HTR-8/SVneo (cell line): ENCODE measurements at regions not wholly inside any gene's neighbourhood (a gene's known extent, or its start where the extent isn't known, plus 50 kb on each side); places are given as distances from the start of the nearest gene placed in this dataset.
"Not testable (repeated sequence)": the region's sequence is repeated elsewhere in the genome, so short reads cannot be mapped to it uniquely, and the experiment has no call there.

Experiments
- DNase-seq: peaks from one replicate; pipeline ENCODE4 v3.0.0; 2011; ENCODE audit warnings: low spot score, mixed read lengths; ENCODE audit not compliant: insufficient read length
- FAIRE-seq: peaks from 2 replicates; lab custom pipeline; 2011; peaks lifted over from hg19 to GRCh38; lab: Jason Lieb, UNC

DNA sequence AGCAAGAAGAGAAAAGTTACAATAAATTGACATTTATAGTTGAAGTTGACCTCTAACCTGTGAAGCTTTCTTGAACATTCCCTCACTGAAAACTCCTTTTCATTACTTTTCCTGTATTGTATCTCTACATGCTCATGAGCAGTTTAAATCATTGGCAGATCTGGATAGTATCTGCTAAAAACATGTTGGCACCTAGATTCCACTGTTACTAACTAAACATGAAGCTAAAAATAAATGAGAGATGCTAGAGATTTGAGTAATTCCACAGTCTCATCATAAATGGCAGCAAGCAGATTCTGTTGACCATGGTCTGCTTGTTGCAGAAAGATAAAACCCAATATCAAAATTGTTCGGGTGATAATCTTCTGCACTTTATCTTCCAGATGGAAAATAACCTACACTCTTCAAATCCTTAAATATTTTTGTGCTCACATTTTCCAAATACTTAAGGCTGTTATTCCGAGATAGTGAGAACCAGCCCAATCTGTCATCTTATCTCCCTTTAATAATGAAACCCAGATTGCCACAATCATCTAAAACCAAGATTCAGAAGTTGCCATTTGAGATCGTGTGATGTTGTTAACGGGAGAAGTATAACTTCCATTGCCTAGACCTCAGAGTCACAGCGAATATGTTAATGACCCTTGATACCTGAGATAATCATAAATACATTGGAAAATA lies 171.0 kb upstream of the DAAM1 start:
- peak; percentile 91 for FAIRE-seq
- no peak for DNase-seq

DNA sequence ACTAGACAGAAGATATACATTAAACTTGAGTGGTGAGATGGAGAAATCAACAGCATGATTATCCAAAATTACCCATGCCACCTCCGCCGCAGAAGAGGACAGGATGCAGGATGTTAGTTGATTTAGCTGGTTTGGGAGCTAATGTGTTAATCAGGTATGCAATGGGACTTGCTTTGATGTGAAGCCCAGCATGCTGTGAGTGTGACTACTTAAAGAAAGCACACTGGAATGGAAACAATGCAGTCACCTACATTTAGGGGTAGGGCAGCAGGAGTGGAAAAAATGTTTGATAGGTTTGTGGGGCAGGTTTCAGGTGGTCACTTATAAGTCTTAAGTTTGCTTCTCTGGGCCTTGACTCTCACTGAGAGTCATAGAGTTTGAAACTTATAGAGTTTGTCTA lies 170.0 kb upstream of the DAAM1 start:
- DNase-seq (no peak), FAIRE-seq (peak; percentile 23)

DNA sequence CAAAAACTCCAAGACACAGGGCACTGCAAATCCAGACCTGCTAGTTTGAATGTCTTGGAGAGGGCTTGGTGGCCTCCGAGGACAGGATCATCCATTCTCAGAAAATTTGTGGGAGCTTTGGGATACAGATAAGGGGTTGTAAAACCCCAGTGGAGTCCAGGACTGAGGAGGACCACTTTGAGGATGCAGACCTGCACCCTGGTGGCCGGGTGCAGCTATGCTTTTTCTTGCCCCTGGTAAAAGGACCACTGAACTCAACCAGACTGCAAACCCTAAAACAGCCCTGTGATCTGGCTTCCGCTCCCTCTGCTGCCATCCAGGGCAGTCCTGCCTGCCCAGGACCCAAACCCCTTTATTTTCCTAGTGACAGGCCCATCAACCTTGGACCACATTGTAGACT lies 169.5 kb upstream of the DAAM1 start:
- DNase-seq (no peak), FAIRE-seq (no peak)

DNA sequence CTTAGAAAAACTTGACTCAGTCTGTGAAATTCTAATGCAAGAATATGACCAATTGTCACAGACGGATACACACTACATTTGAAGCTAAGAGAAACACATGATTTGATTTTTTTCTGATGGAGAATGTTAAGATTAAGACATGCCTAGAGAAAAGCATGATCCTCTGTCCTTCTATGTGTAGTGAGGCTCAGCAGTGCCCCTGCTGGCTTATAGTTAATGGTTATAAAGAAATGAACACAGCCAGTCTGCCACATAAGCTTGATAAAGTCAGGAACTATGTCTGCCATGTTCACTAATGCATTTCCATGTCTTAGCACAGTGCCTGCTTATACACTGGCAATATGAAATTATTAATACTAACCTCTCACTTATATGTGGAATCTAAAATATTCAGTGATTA lies 168.1 kb upstream of the DAAM1 start:
- FAIRE-seq (peak; percentile 98), DNase-seq (peak; percentile 53)

DNA sequence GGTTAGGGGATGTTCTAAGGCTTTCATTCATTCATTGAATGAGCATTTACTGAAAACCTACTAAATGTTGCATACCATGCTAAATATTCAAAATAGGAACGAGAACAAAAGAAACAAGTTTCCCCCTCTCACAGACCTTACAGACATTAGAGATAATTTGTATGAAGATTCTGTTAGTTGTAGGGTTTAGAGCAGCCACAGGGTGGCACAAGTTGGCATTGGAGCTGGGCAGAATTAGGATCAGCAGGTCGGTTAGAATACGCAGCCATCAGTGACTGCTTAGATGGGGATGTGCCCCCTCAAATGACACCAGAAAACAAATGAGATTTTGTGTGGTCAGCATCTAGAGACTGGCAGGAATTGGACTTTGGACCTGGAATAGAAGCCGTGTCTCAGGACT lies 166.3 kb upstream of the DAAM1 start:
- peak; percentile 96 for FAIRE-seq
- no peak for DNase-seq

DNA sequence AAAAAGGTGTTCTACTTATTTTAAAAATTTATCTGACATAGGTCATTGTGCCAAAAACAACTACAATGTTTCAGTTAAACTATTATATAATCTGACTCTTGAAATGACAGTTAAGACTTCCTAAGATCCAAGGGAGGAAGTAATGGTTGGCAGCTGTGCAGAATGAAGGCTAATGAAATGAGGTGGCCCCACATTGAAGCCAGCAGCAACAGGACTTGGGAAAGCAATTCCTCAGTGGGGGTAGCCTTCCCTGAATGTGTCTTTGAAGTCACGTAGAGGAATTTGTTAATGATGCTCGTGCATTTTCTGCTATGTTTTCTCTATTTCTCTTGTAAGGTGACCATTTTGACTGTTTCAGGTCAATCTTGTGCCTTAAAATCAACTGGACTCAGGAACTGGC lies 162.4 kb upstream of the DAAM1 start:
- FAIRE-seq (no peak), DNase-seq (no peak)

DNA sequence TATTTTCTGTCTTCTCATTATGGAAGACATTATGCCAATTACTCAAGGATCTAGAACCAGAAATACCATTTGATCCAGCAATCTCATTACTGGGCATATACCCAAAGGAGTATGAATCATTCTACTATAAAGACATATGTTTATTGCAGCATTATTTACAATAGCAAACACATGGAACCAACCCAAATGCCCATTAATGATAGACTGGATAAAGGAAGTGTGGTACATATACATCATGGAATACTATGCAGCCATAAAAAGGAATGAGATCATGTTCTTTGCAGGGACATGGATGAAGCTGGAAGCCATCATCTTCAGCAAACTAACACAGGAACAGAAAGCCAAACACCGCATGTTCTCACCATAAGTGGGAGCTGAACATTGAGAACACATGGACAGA lies 161.8 kb upstream of the DAAM1 start:
- not testable (repeated sequence) for DNase-seq
- peak; percentile 71 for FAIRE-seq

DNA sequence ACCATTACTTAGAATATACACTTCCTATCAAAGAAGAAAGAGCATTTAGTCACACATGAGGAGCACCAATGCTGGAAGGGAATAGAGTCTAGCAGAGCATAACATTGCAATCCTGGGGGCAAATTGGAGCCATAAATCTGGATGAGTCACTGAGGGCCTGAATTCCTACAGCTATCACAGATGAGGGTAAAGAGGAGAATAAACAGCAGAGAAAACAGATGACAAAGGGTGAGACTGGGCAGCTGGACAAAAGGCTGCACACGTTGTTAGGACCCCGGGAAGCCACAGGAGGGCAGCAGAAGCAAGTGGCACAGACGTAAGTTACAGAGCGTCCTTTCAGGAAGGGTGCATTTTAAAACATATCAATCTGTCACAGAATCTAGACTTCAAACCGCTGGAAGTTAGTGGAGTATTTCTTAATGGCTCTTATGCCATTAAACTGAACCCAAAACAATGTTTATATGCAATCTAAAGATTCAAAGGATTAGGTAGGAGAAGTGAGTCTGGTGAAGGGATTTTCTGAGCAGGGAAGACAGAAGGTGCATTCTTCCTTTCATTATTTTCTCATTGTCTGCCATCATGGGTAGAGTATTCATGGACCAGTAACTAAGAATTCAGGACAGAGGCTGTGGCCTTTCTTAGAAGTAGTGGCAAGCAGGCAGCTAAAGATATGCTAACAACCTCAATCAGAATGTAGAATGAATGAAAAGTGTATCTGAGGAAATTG lies 159.8 kb upstream of the DAAM1 start:
- FAIRE-seq, result peak; percentile 100
- DNase-seq, result peak; percentile 96

DNA sequence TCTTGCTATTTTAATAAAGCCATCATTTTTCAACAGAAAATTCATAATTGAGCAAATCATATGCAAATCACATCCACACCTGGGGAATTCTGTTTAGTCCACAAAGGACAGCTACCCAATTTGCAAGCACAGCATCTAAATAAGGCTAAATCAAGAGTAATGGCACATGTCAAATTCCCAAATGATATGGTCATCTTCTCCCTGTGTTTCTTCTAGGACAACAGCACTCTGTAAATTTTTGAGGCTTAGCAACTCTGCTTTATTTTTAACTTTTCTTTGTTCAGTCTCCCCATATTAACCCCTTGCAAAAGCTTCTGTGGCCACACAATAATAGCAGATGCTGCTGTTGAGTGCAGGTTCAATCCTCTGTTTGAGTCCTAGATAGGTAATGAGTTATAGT lies 155.6 kb upstream of the DAAM1 start:
- FAIRE-seq (peak; percentile 80), DNase-seq (no peak)

DNA sequence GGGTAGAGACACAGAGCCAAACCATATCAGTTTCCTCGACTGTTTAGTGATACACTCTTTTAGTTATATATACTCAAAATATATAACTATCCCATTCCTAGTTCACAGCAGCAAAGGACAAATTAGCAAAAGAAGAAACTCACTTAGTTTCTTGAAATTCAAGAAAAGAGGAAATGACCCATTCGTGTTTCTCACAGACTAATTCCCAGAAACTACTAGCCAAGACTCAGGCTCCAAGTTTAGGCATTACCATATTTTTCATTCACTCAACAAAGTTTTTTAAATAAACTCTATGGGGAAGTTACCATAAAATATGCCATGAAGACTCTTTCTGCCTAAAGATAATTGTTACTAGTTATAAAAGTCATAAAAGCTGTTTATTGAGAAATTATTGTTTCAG lies 152.3 kb upstream of the DAAM1 start:
- no peak for DNase-seq
- no peak for FAIRE-seq

DNA sequence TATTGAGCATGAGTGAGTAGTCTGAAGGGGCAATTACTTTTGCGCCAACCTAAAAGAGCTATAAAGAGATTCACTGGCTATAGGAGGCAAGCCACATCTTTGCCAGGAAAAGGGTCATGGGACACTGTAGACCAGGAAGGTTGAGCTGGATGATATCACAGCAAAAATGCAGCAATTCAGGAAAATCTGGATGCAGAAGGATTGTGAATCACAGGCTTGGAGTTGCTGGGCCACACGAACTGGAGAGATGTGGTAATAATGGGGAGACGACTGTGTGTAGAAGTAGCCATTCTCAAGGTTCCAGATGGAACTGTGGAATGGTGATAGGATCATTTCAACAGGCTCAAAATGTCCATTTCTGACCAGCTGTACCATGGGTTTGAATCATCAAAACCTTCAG lies 151.4 kb upstream of the DAAM1 start:
- DNase-seq, result no peak
- no peak for FAIRE-seq

DNA sequence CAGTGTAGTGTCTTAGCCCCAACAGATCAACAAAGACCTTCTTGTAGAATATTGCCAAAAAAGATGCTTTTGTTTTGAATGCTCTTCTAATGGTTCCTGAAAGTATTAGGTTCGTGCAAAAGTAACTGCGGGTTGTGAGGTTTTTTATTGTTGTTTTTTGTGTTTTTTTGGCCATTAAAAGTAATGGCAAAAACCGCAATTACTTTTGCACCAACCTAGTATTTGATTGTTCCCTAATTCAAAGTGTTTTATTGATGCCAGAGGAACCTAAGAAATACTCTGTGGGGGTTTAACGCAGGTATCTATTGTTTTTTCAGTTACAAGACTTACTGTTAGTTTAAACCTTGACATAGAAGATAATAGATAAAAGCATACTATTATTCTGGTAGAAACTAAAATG lies 150.8 kb upstream of the DAAM1 start:
- FAIRE-seq (no peak), DNase-seq (no peak)

DNA sequence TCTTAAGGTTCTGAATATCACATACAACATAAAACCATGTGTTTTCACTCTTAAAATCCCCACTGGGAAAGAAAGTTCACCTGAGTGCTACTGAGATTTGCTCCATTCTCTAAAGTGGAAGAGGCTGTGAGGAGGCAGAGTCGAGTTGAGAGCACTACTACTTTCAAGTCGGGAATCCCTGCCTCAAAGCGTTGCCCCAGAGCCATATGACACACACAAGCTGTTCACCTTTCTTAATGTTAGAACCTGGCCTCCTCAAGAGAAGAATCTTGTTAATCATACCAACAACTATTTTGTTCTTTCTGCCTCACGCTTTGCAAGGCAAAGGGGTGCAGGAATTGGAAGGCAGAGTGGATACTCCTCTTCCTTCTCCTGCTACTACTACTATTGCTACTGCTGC lies 149.7 kb upstream of the DAAM1 start:
- FAIRE-seq, result peak; percentile 93

DNA sequence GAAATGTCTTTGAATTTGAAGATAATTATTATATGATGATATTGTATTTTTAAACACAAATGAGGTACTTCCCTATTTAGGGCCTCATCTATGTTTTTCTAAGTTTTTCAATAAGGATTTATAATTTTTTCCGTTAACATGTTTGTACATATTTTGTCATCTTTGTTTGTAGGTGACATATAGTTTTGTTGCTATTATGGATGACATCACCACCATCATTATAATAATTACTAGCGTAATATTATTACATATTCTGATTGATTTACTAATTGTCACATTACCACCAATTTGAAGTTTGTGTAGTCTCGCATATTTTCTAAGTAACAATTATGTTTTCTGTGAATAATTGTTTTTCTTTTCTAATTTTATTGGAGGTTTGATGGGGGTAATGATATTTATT lies 147.2 kb upstream of the DAAM1 start:
- no peak for FAIRE-seq

More for the DNA sequence above, 149.7 kb upstream of the DAAM1 start:
- no peak for DNase-seq

DNA sequence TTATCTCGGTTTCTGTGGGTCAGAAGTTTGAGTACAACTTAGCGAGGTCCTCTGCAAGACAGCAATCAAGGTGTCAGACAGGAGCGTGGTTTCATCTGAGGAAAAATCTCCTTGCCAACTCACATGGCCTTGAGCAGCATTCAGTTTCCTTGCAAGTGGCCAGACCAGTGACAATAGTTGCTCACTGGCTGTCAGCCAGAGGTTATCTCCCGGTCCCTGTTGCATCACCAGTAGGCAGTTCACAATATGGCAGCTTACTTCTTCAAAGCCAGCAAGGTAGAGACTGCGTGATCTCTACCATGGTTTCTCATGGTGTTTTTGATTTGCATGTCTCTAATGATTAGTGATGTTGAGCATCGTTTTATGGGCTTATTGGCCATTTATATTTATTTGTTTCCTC lies 143.8 kb upstream of the DAAM1 start:
- FAIRE-seq, result peak; percentile 91
- DNase-seq, result no peak

More for the DNA sequence above, 147.2 kb upstream of the DAAM1 start:
- DNase-seq, result no peak

DNA sequence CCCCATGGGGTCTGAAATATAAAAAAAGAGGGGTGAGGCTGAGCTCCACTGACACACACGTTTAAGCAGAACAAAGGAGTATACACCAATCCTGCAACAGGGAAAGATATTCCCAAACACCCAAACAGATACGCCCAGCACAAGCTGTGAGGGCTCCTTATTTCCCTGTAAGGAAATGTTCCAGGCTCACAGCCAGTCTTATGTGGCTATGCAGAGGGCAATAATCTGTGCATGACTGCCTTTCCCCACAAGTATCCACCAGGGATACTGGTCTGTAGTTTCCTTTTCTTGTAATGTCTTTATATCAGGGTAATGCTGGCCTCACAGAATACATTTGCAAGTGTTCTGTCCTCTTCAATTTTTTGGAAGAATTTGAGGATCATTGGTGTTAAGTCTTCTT lies 141.7 kb upstream of the DAAM1 start:
- no peak for DNase-seq

DNA sequence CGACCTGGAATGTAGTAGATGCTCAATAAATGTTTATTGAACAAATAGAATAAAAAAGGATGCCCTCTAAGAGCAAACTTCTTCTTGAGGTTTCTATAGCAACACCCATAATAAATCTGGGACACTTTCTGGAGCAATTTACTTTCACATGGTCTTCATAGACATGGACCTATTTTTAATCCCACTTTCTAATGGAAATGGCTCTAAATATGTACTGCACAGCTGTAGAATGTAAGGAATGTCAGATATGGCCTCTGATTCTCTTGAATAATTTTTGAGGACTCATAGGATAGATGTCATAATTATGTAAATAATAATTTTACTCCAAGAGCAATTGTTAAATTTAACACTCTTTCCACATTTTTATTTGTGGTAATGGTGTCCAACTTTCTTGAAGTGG lies 133.5 kb upstream of the DAAM1 start:
- FAIRE-seq, result peak; percentile 4
- no peak for DNase-seq

More for the DNA sequence above, 141.7 kb upstream of the DAAM1 start:
- FAIRE-seq, result no peak

DNA sequence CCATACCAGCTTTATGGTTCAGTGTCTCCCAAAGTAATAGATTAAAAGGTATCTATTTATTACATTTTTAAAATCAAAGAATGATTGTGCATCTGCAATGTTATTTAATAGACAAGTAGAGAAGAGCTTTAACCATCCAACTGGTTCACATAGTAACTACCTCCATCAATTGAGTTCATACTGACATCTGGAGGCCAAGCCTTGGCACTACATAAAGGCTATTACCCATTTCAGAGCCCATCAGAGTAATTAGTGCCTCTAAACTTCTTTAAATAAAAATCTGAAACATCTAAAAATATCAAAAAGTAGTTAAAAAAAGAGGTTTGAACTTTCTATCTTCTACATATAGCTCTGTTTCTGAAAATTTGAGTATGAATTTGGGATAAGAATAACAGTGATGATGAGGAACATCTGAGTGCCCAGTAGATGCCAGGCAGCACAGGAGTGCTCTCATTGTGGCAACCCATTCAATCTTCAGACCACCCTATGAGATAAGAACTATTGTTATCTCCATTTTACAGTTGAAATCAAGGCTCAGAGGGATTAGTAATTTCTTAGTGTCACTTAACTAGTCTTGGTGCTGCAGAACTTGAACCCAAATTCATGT lies 132.9 kb upstream of the DAAM1 start:
- FAIRE-seq, result peak; percentile 86
- peak; percentile 53 for DNase-seq

DNA sequence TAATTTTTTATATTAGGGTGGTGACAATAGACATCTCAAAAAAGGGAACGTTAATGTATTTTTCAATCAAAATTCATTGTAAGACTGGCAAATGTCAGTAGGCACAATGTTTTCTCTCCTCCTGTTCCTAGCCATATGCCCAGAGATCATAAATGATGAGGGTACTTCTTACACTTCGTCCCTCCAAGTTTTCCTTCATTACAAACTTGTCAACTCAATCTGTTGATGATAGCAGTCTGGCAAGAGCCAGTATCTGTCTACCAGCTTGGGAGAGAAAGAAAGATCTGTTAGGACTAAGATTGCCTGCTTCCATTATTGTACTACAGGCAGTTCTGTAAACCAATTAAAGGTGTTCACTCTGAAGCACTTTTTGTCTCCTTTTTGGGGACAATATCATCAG lies 130.9 kb upstream of the DAAM1 start:
- peak; percentile 91 for FAIRE-seq
- no peak for DNase-seq

DNA sequence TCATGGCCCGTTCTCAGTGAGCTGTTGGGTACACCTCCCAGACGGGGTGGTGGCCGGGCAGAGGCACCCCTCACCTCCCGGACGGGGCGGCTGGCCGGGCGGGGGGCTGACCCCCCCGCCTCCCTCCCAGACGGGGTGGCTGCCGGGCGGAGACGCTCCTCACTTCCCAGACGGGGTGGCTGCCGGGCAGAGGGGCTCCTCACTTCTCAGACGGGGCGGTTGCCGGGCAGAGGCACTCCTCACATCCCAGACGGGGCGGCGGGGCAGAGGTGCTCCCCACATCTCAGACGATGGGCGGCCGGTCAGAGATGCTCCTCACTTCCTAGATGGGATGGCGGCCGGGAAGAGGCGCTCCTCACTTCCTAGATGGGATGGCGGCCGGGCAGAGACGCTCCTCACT lies 129.7 kb upstream of the DAAM1 start:
- FAIRE-seq, DNase-seq: not testable (repeated sequence)

DNA sequence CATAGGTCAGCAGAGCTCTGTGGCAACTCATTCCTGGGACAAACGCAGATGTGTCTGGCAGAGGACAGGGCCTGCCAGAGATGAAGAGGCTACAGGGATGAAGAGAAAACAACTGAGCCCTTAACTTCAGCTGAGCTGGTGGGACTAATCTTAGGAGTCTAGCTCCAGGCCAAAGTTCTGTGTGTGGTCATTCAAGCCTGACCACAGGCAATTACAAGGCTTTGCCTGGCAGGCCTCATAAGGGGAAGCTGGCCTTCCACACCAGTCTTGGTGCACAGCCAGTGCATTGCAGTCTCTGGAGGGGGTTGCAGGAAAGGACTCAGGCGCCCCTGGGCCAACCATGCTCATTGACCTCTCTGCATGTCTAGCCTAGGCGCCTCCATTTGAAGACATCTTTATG lies 127.6 kb upstream of the DAAM1 start:
- DNase-seq, result no peak
- FAIRE-seq, result no peak
